ENCODE measurements at regions not wholly inside any gene's neighbourhood (a gene's known extent, or its start where the extent isn't known, plus 50 kb on each side); places are given as distances from the start of the nearest gene placed in this dataset.

- Mint-ChIP-seq H3K27ac (no peak overlapping the region), H3K36me3 (ENCODE audit: low read depth) (no peaks in the 10 kb centered on the region), H3K9me3 (no peaks in the 10 kb centered on the region), H3K4me1 (ENCODE audit: low read depth) (no peaks in the 10 kb centered on the region), H3K27me3 (ENCODE audit: low read depth) (no peaks in the 10 kb centered on the region), H3K4me3 (no peak overlapping the region)
Observed at GRCh38 chr4:171181090-171181489, 632.1 kb upstream of the GALNTL6 start.

GRCh38 chr4:171170671-171171070 is 642.5 kb upstream of the GALNTL6 start:
- Mint-ChIP-seq H3K27me3 (ENCODE audit: low read depth) (no peaks in the 10 kb centered on the region), H3K27ac (no peak overlapping the region), H3K36me3 (ENCODE audit: low read depth) (no peaks in the 10 kb centered on the region)

GRCh38 chr4:171169396-171169795 is 643.8 kb upstream of the GALNTL6 start:
- Mint-ChIP-seq H3K4me1 (ENCODE audit: low read depth) (no peaks in the 10 kb centered on the region), H3K27me3 (ENCODE audit: low read depth) (no peaks in the 10 kb centered on the region), H3K27ac (no peak overlapping the region), H3K36me3 (ENCODE audit: low read depth) (no peaks in the 10 kb centered on the region), H3K9me3 (peaks cover 15% of the 10 kb centered on the region), H3K4me3 (no peak overlapping the region)

More at GRCh38 chr4:171170671-171171070, 642.5 kb upstream of the GALNTL6 start:
- H3K9me3 Mint-ChIP-seq: peaks cover 15% of the 10 kb centered on the region
- no peak overlapping the region for H3K4me3 Mint-ChIP-seq
- no peaks in the 10 kb centered on the region for H3K4me1 Mint-ChIP-seq (ENCODE audit: low read depth)

GRCh38 chr4:171162478-171162877 is 650.7 kb upstream of the GALNTL6 start:
- Mint-ChIP-seq H3K9me3 (no peaks in the 10 kb centered on the region), H3K4me1 (ENCODE audit: low read depth) (no peaks in the 10 kb centered on the region), H3K27ac (no peak overlapping the region), H3K27me3 (ENCODE audit: low read depth) (no peaks in the 10 kb centered on the region), H3K4me3 (no peak overlapping the region), H3K36me3 (ENCODE audit: low read depth) (no peaks in the 10 kb centered on the region)

GRCh38 chr4:171157462-171158082 is 655.6 kb upstream of the GALNTL6 start:
- Mint-ChIP-seq H3K27me3 (ENCODE audit: low read depth) (no peaks in the 10 kb centered on the region), H3K4me1 (ENCODE audit: low read depth) (no peaks in the 10 kb centered on the region), H3K4me3 (no peak overlapping the region), H3K27ac (no peak overlapping the region), H3K9me3 (no peaks in the 10 kb centered on the region), H3K36me3 (ENCODE audit: low read depth) (no peaks in the 10 kb centered on the region)

GRCh38 chr4:171142639-171143038 is 670.6 kb upstream of the GALNTL6 start:
- no peaks in the 10 kb centered on the region for H3K27me3 Mint-ChIP-seq (ENCODE audit: low read depth)
- no peaks in the 10 kb centered on the region for H3K4me1 Mint-ChIP-seq (ENCODE audit: low read depth)
- no peak overlapping the region for H3K27ac Mint-ChIP-seq

GRCh38 chr4:171142045-171142444 is 671.2 kb upstream of the GALNTL6 start:
- Mint-ChIP-seq H3K27me3 (ENCODE audit: low read depth) (no peaks in the 10 kb centered on the region), H3K27ac (no peak overlapping the region), H3K36me3 (ENCODE audit: low read depth) (no peaks in the 10 kb centered on the region), H3K4me1 (ENCODE audit: low read depth) (no peaks in the 10 kb centered on the region), H3K9me3 (peaks cover 4% of the 10 kb centered on the region), H3K4me3 (no peak overlapping the region)

More at GRCh38 chr4:171142639-171143038, 670.6 kb upstream of the GALNTL6 start:
- H3K36me3 Mint-ChIP-seq (ENCODE audit: low read depth): no peaks in the 10 kb centered on the region
- H3K9me3 Mint-ChIP-seq: peaks cover 4% of the 10 kb centered on the region
- H3K4me3 Mint-ChIP-seq: no peak overlapping the region

GRCh38 chr4:171130256-171130801 is 682.9 kb upstream of the GALNTL6 start:
- H3K27me3 Mint-ChIP-seq (ENCODE audit: low read depth): no peaks in the 10 kb centered on the region
- H3K27ac Mint-ChIP-seq: no peak overlapping the region
- no peaks in the 10 kb centered on the region for H3K9me3 Mint-ChIP-seq
- H3K4me3 Mint-ChIP-seq: no peak overlapping the region
- H3K4me1 Mint-ChIP-seq (ENCODE audit: low read depth): no peaks in the 10 kb centered on the region
- H3K36me3 Mint-ChIP-seq (ENCODE audit: low read depth): no peaks in the 10 kb centered on the region

- Mint-ChIP-seq H3K36me3 (ENCODE audit: low read depth) (no peaks in the 10 kb centered on the region), H3K4me3 (no peak overlapping the region), H3K27me3 (ENCODE audit: low read depth) (no peaks in the 10 kb centered on the region), H3K4me1 (ENCODE audit: low read depth) (no peaks in the 10 kb centered on the region), H3K27ac (no peak overlapping the region), H3K9me3 (peaks cover 4% of the 10 kb centered on the region)
Observed at GRCh38 chr4:171118091-171118490, 695.1 kb upstream of the GALNTL6 start.

GRCh38 chr4:171117457-171117856 is 695.7 kb upstream of the GALNTL6 start:
- no peak overlapping the region for H3K27ac Mint-ChIP-seq
- H3K9me3 Mint-ChIP-seq: peaks cover 4% of the 10 kb centered on the region
- H3K4me1 Mint-ChIP-seq (ENCODE audit: low read depth): no peaks in the 10 kb centered on the region
- no peak overlapping the region for H3K4me3 Mint-ChIP-seq
- H3K36me3 Mint-ChIP-seq (ENCODE audit: low read depth): no peaks in the 10 kb centered on the region
- no peaks in the 10 kb centered on the region for H3K27me3 Mint-ChIP-seq (ENCODE audit: low read depth)

- H3K4me3 Mint-ChIP-seq: no peak overlapping the region
- no peaks in the 10 kb centered on the region for H3K4me1 Mint-ChIP-seq (ENCODE audit: low read depth)
- H3K36me3 Mint-ChIP-seq (ENCODE audit: low read depth): no peaks in the 10 kb centered on the region
- H3K27me3 Mint-ChIP-seq (ENCODE audit: low read depth): no peaks in the 10 kb centered on the region
- peaks cover 5% of the 10 kb centered on the region for H3K9me3 Mint-ChIP-seq
- no peak overlapping the region for H3K27ac Mint-ChIP-seq
Observed at GRCh38 chr4:171101845-171102244, 711.4 kb upstream of the GALNTL6 start.

- Mint-ChIP-seq H3K27ac (no peak overlapping the region), H3K4me3 (no peak overlapping the region), H3K9me3 (peaks cover 14% of the 10 kb centered on the region), H3K36me3 (ENCODE audit: low read depth) (no peaks in the 10 kb centered on the region), H3K4me1 (ENCODE audit: low read depth) (no peaks in the 10 kb centered on the region), H3K27me3 (ENCODE audit: low read depth) (no peaks in the 10 kb centered on the region)
Observed at GRCh38 chr4:171087089-171087488, 726.1 kb upstream of the GALNTL6 start.

- H3K27ac Mint-ChIP-seq: no peak overlapping the region
- no peaks in the 10 kb centered on the region for H3K4me1 Mint-ChIP-seq (ENCODE audit: low read depth)
- no peak overlapping the region for H3K4me3 Mint-ChIP-seq
- no peaks in the 10 kb centered on the region for H3K36me3 Mint-ChIP-seq (ENCODE audit: low read depth)
- H3K27me3 Mint-ChIP-seq (ENCODE audit: low read depth): no peaks in the 10 kb centered on the region
- peaks cover 3% of the 10 kb centered on the region for H3K9me3 Mint-ChIP-seq
Observed at GRCh38 chr4:171067422-171067821, 745.8 kb upstream of the GALNTL6 start.

GRCh38 chr4:171049380-171049779 is 763.8 kb upstream of the GALNTL6 start:
- no peaks in the 10 kb centered on the region for H3K27me3 Mint-ChIP-seq (ENCODE audit: low read depth)
- H3K27ac Mint-ChIP-seq: no peak overlapping the region
- H3K4me3 Mint-ChIP-seq: no peak overlapping the region
- H3K9me3 Mint-ChIP-seq: peaks cover 3% of the 10 kb centered on the region
- H3K36me3 Mint-ChIP-seq (ENCODE audit: low read depth): no peaks in the 10 kb centered on the region
- no peaks in the 10 kb centered on the region for H3K4me1 Mint-ChIP-seq (ENCODE audit: low read depth)

- H3K4me3 Mint-ChIP-seq: no peak overlapping the region
- no peaks in the 10 kb centered on the region for H3K4me1 Mint-ChIP-seq (ENCODE audit: low read depth)
- no peak overlapping the region for H3K27ac Mint-ChIP-seq
- H3K27me3 Mint-ChIP-seq (ENCODE audit: low read depth): no peaks in the 10 kb centered on the region
- H3K9me3 Mint-ChIP-seq: no peaks in the 10 kb centered on the region
- no peaks in the 10 kb centered on the region for H3K36me3 Mint-ChIP-seq (ENCODE audit: low read depth)
Observed at GRCh38 chr4:171042989-171043524, 770.1 kb upstream of the GALNTL6 start.

Data from T-helper 1 cell treated with Interleukin-12 subunit alpha and Interleukin-12 subunit beta and Interleukin-4 antibody, amounts not matched to agents 30 μg/mL and 1 μg/mL, for 36 hours (primary cell).